Ectodermal cell (in vitro differentiated cells): ENCODE measurements at regions not wholly inside any gene's neighbourhood (a gene's known extent, or its start where the extent isn't known, plus 50 kb on each side); places are given as distances from the start of the nearest gene placed in this dataset.

Experiments
- H3K27ac ChIP-seq: 2 replicates; pipeline ENCODE4 v1.7.0; 2013; ENCODE audit warnings: mild to moderate bottlenecking, low read depth, low read length; ENCODE audit not compliant: insufficient read depth, poor library complexity, severe bottlenecking
- H3K27me3 ChIP-seq: 2 replicates; pipeline ENCODE4 v1.7.0; 2013; ENCODE audit warnings: mild to moderate bottlenecking, low read length; ENCODE audit not compliant: insufficient read depth, control insufficient read depth, poor library complexity, severe bottlenecking
- H3K36me3 ChIP-seq: one replicate; pipeline ENCODE4 v1.7.0; 2013; ENCODE audit warnings: low read length; ENCODE audit not compliant: control insufficient read depth, insufficient read depth
- H3K4me1 ChIP-seq: one replicate; pipeline ENCODE4 v1.7.0; 2013; ENCODE audit warnings: low read length; ENCODE audit not compliant: control insufficient read depth, insufficient read depth
- H3K4me3 ChIP-seq: 2 replicates; pipeline ENCODE4 v1.7.0; 2013; ENCODE audit warnings: low read depth, low read length, control low read depth; ENCODE audit not compliant: insufficient read depth
- H3K9me3 ChIP-seq: 2 replicates; pipeline ENCODE4 v1.7.0; 2013; ENCODE audit warnings: mild to moderate bottlenecking, low read length, moderate library complexity; ENCODE audit not compliant: control insufficient read depth
- WGBS, 2 experiments: methylation state at CpG; one replicate each; pipeline ENCODE4 v1.1.7; 2013; ENCODE audit warnings: missing lambda C conversion rate in 2 of 2; 5-methylcytosine and 5-hydroxymethylcytosine counted together

GRCh38 chr2:111654829-111655228, 229.2 kb downstream of the ANAPC1 start:
- Histone ChIP-seq H3K9me3 (no peaks in the 10 kb centered on the region), H3K27ac (no peak overlapping the region), H3K4me1 (no peaks in the 10 kb centered on the region), H3K4me3 (no peak overlapping the region), H3K27me3 (no peaks in the 10 kb centered on the region), H3K36me3 (no peaks in the 10 kb centered on the region)
- WGBS, 2 experiments = 94% methylated on average over 5 of the region's 5 CpGs

- 93% methylated on average over 9 of the region's 9 CpGs for WGBS, 2 experiments
Measured at GRCh38 chr2:111656436-111656835, 227.6 kb downstream of the ANAPC1 start.

GRCh38 chr2:111656894-111657293, 227.1 kb downstream of the ANAPC1 start:
- no peak overlapping the region for H3K27ac ChIP-seq
- WGBS, 2 experiments = 82 to 89% methylated on average over 11 of the region's 11 CpGs
- H3K27me3 ChIP-seq = no peaks in the 10 kb centered on the region
- no peaks in the 10 kb centered on the region for H3K4me1 ChIP-seq
- no peaks in the 10 kb centered on the region for H3K36me3 ChIP-seq
- H3K9me3 ChIP-seq = no peaks in the 10 kb centered on the region
- H3K4me3 ChIP-seq = no peak overlapping the region

More at GRCh38 chr2:111656436-111656835, 227.6 kb downstream of the ANAPC1 start:
- Histone ChIP-seq H3K36me3 (no peaks in the 10 kb centered on the region), H3K27me3 (no peaks in the 10 kb centered on the region), H3K9me3 (no peaks in the 10 kb centered on the region), H3K27ac (no peak overlapping the region), H3K4me3 (no peak overlapping the region), H3K4me1 (no peaks in the 10 kb centered on the region)

- WGBS, 2 experiments = 91 to 95% methylated on average over 8 of the region's 8 CpGs
- H3K9me3 ChIP-seq = no peaks in the 10 kb centered on the region
- no peaks in the 10 kb centered on the region for H3K36me3 ChIP-seq
- H3K4me1 ChIP-seq = no peaks in the 10 kb centered on the region
- H3K27ac ChIP-seq = no peak overlapping the region
- H3K4me3 ChIP-seq = no peak overlapping the region
- no peaks in the 10 kb centered on the region for H3K27me3 ChIP-seq
Measured at GRCh38 chr2:111657351-111657975, 226.5 kb downstream of the ANAPC1 start.

- no peaks in the 10 kb centered on the region for H3K36me3 ChIP-seq
- H3K4me3 ChIP-seq = no peak overlapping the region
- no peaks in the 10 kb centered on the region for H3K9me3 ChIP-seq
- H3K27me3 ChIP-seq = no peaks in the 10 kb centered on the region
- no peaks in the 10 kb centered on the region for H3K4me1 ChIP-seq
- H3K27ac ChIP-seq = no peak overlapping the region
- WGBS, 2 experiments = 82 to 86% methylated on average over 13 of the region's 13 CpGs
Measured at GRCh38 chr2:111659361-111660333, 224.3 kb downstream of the ANAPC1 start.

- no peak overlapping the region for H3K27ac ChIP-seq
- 92 to 94% methylated on average over 5 of the region's 5 CpGs for WGBS, 2 experiments
Measured at GRCh38 chr2:111660811-111661210, 223.2 kb downstream of the ANAPC1 start.

GRCh38 chr2:111661286-111661940, 222.6 kb downstream of the ANAPC1 start:
- H3K27ac ChIP-seq = no peak overlapping the region

More at GRCh38 chr2:111660811-111661210, 223.2 kb downstream of the ANAPC1 start:
- Histone ChIP-seq H3K27me3 (no peaks in the 10 kb centered on the region), H3K4me3 (no peak overlapping the region), H3K4me1 (no peaks in the 10 kb centered on the region), H3K36me3 (no peaks in the 10 kb centered on the region), H3K9me3 (no peaks in the 10 kb centered on the region)

GRCh38 chr2:111662039-111662770, 221.8 kb downstream of the ANAPC1 start:
- WGBS, 2 experiments = 92 to 95% methylated on average over 5 to 6 of the region's 6 CpGs
- Histone ChIP-seq H3K9me3 (no peaks in the 10 kb centered on the region), H3K27ac (no peak overlapping the region), H3K4me1 (no peaks in the 10 kb centered on the region), H3K4me3 (no peak overlapping the region), H3K36me3 (no peaks in the 10 kb centered on the region), H3K27me3 (no peaks in the 10 kb centered on the region)

More at GRCh38 chr2:111661286-111661940, 222.6 kb downstream of the ANAPC1 start:
- no peaks in the 10 kb centered on the region for H3K36me3 ChIP-seq
- no peaks in the 10 kb centered on the region for H3K9me3 ChIP-seq
- no peaks in the 10 kb centered on the region for H3K4me1 ChIP-seq
- no peak overlapping the region for H3K4me3 ChIP-seq
- no peaks in the 10 kb centered on the region for H3K27me3 ChIP-seq
- WGBS, 2 experiments = 95 to 96% methylated on average over 7 of the region's 7 CpGs

GRCh38 chr2:111662771-111663470, 221.1 kb downstream of the ANAPC1 start:
- Histone ChIP-seq H3K9me3 (no peaks in the 10 kb centered on the region), H3K4me3 (no peak overlapping the region), H3K4me1 (no peaks in the 10 kb centered on the region), H3K27ac (no peak overlapping the region), H3K36me3 (no peaks in the 10 kb centered on the region), H3K27me3 (no peaks in the 10 kb centered on the region)
- 91 to 94% methylated on average over 7 of the region's 7 CpGs for WGBS, 2 experiments
